Stomach smooth muscle (tissue), 2 donors: ENCODE measurements at regions not wholly inside any gene's neighbourhood (a gene's known extent, or its start where the extent isn't known, plus 50 kb on each side); places are given as distances from the start of the nearest gene placed in this dataset.

Source experiments
- H3K27ac ChIP-seq: one replicate; pipeline ENCODE4 v1.7.0; 2013; ENCODE audit warnings: mild to moderate bottlenecking, low read length, inconsistent platforms
- H3K27me3 ChIP-seq, 2 donors: one replicate each; pipeline ENCODE4 v1.7.0; 2013; ENCODE audit warnings: low read length in 2 of 2; ENCODE audit not compliant: insufficient read depth in 2 of 2, control insufficient read depth in 1 of 2
- H3K36me3 ChIP-seq, 2 donors: one replicate each; pipeline ENCODE4 v1.7.0; 2013; ENCODE audit warnings: low read length in 2 of 2; ENCODE audit not compliant: control insufficient read depth in 2 of 2, insufficient read depth in 2 of 2
- H3K4me1 ChIP-seq: one replicate; pipeline ENCODE4 v1.7.0; 2013; ENCODE audit warnings: low read length; ENCODE audit not compliant: control insufficient read depth, insufficient read depth
- H3K4me3 ChIP-seq, 2 donors: one replicate each; pipeline ENCODE4 v1.7.0; 2013; ENCODE audit warnings: low read length in 2 of 2
- H3K9ac ChIP-seq, 2 donors: one replicate each; pipeline ENCODE4 v1.7.0; 2013; ENCODE audit warnings: low read length in 2 of 2, mild to moderate bottlenecking in 1 of 2
- H3K9me3 ChIP-seq, 2 donors: one replicate each; pipeline ENCODE4 v1.7.0; 2013; ENCODE audit warnings: low read length in 2 of 2; ENCODE audit not compliant: control insufficient read depth in 2 of 2
- donor health status: healthy.
- donor health status: Pancreatic carcinoma.

- no peaks in the 10 kb centered on the region for H3K27me3 ChIP-seq
- no peaks in the 10 kb centered on the region for H3K36me3 ChIP-seq
- no peak overlapping the region for H3K4me3 ChIP-seq
- H3K27ac ChIP-seq, result no peak overlapping the region
- H3K4me1 ChIP-seq, result no peaks in the 10 kb centered on the region
- no peaks in the 10 kb centered on the region for H3K9me3 ChIP-seq
- no peak overlapping the region for H3K9ac ChIP-seq
These were observed 1521.5 kb upstream of the ZEB2 start for GRCh38 chr2:146041274-146041910.

GRCh38 chr2:146040051-146040450 lies 1520.1 kb upstream of the ZEB2 start:
- Histone ChIP-seq H3K4me3 (no peak overlapping the region), H3K36me3 (no peaks in the 10 kb centered on the region), H3K27ac (no peak overlapping the region), H3K4me1 (no peaks in the 10 kb centered on the region), H3K27me3 (no peaks in the 10 kb centered on the region), H3K9ac (no peak overlapping the region), H3K9me3 (no peaks in the 10 kb centered on the region)

GRCh38 chr2:146038014-146038413 lies 1518.1 kb upstream of the ZEB2 start:
- H3K4me1 ChIP-seq, result no peaks in the 10 kb centered on the region
- no peak overlapping the region for H3K4me3 ChIP-seq
- no peaks in the 10 kb centered on the region for H3K36me3 ChIP-seq
- no peak overlapping the region for H3K9ac ChIP-seq
- no peaks in the 10 kb centered on the region for H3K27me3 ChIP-seq
- H3K9me3 ChIP-seq, result no peaks in the 10 kb centered on the region
- H3K27ac ChIP-seq, result no peak overlapping the region

GRCh38 chr2:146037334-146037870 lies 1517.5 kb upstream of the ZEB2 start:
- H3K27me3 ChIP-seq, result no peaks in the 10 kb centered on the region
- H3K9me3 ChIP-seq, result no peaks in the 10 kb centered on the region

GRCh38 chr2:146031158-146031557 lies 1511.2 kb upstream of the ZEB2 start:
- Histone ChIP-seq H3K36me3 (no peaks in the 10 kb centered on the region), H3K4me3 (no peak overlapping the region), H3K27ac (no peak overlapping the region), H3K9me3 (no peaks in the 10 kb centered on the region), H3K4me1 (no peaks in the 10 kb centered on the region), H3K9ac (no peak overlapping the region), H3K27me3 (no peaks in the 10 kb centered on the region)

More at GRCh38 chr2:146037334-146037870, 1517.5 kb upstream of the ZEB2 start:
- H3K4me1 ChIP-seq, result no peaks in the 10 kb centered on the region
- no peak overlapping the region for H3K9ac ChIP-seq
- no peak overlapping the region for H3K4me3 ChIP-seq
- no peaks in the 10 kb centered on the region for H3K36me3 ChIP-seq
- no peak overlapping the region for H3K27ac ChIP-seq

- no peaks in the 10 kb centered on the region for H3K36me3 ChIP-seq
- H3K9ac ChIP-seq, result no peak overlapping the region
- H3K4me1 ChIP-seq, result no peaks in the 10 kb centered on the region
- H3K9me3 ChIP-seq, result no peaks in the 10 kb centered on the region
- no peak overlapping the region for H3K4me3 ChIP-seq
- H3K27me3 ChIP-seq, result no peaks in the 10 kb centered on the region
- H3K27ac ChIP-seq, result no peak overlapping the region
These were observed 1507.2 kb upstream of the ZEB2 start for GRCh38 chr2:146027156-146027555.

- Histone ChIP-seq H3K36me3 (no peaks in the 10 kb centered on the region), H3K4me3 (no peak overlapping the region), H3K9me3 (no peaks in the 10 kb centered on the region), H3K27me3 (no peaks in the 10 kb centered on the region), H3K4me1 (no peaks in the 10 kb centered on the region), H3K27ac (no peak overlapping the region), H3K9ac (no peak overlapping the region)
These were observed 1505.6 kb upstream of the ZEB2 start for GRCh38 chr2:146025519-146025918.

- Histone ChIP-seq H3K27me3 (no peaks in the 10 kb centered on the region), H3K36me3 (no peaks in the 10 kb centered on the region), H3K9ac (no peak overlapping the region), H3K9me3 (no peaks in the 10 kb centered on the region), H3K4me1 (no peaks in the 10 kb centered on the region), H3K4me3 (no peak overlapping the region), H3K27ac (no peak overlapping the region)
These were observed 1504.4 kb upstream of the ZEB2 start for GRCh38 chr2:146024212-146024743.

GRCh38 chr2:146004462-146004861 lies 1484.5 kb upstream of the ZEB2 start:
- Histone ChIP-seq H3K9ac (no peak overlapping the region), H3K36me3 (no peaks in the 10 kb centered on the region), H3K4me3 (no peak overlapping the region), H3K27me3 (no peaks in the 10 kb centered on the region), H3K4me1 (no peaks in the 10 kb centered on the region), H3K27ac (no peak overlapping the region), H3K9me3 (no peaks in the 10 kb centered on the region)

GRCh38 chr2:146003337-146003736 lies 1483.4 kb upstream of the ZEB2 start:
- H3K4me1 ChIP-seq, result no peaks in the 10 kb centered on the region
- H3K27me3 ChIP-seq, result no peaks in the 10 kb centered on the region
- H3K4me3 ChIP-seq, result no peak overlapping the region
- H3K27ac ChIP-seq, result no peak overlapping the region
- H3K36me3 ChIP-seq, result no peaks in the 10 kb centered on the region
- H3K9me3 ChIP-seq, result no peaks in the 10 kb centered on the region
- no peak overlapping the region for H3K9ac ChIP-seq

- Histone ChIP-seq H3K27ac (no peak overlapping the region), H3K4me3 (no peak overlapping the region)
These were observed 1475.0 kb upstream of the ZEB2 start for GRCh38 chr2:145994910-145995309.

More at GRCh38 chr2:145994910-145995309, 1475.0 kb upstream of the ZEB2 start:
- no peaks in the 10 kb centered on the region for H3K27me3 ChIP-seq
- no peaks in the 10 kb centered on the region for H3K36me3 ChIP-seq
- no peaks in the 10 kb centered on the region for H3K9me3 ChIP-seq
- H3K9ac ChIP-seq, result no peak overlapping the region
- no peaks in the 10 kb centered on the region for H3K4me1 ChIP-seq
